HG02759 (cell line): ENCODE measurements at regions not wholly inside any gene's neighbourhood (a gene's known extent, or its start where the extent isn't known, plus 50 kb on each side); places are given as distances from the start of the nearest gene placed in this dataset.

Source experiments
- ATAC-seq: cut with Tn5 transposase; IDR thresholded peaks from one replicate; pipeline ENCODE4 v1.9.1; 2021; ENCODE audit warnings: mild to moderate bottlenecking, moderate library complexity; ENCODE audit not compliant: unreplicated experiment

DNA sequence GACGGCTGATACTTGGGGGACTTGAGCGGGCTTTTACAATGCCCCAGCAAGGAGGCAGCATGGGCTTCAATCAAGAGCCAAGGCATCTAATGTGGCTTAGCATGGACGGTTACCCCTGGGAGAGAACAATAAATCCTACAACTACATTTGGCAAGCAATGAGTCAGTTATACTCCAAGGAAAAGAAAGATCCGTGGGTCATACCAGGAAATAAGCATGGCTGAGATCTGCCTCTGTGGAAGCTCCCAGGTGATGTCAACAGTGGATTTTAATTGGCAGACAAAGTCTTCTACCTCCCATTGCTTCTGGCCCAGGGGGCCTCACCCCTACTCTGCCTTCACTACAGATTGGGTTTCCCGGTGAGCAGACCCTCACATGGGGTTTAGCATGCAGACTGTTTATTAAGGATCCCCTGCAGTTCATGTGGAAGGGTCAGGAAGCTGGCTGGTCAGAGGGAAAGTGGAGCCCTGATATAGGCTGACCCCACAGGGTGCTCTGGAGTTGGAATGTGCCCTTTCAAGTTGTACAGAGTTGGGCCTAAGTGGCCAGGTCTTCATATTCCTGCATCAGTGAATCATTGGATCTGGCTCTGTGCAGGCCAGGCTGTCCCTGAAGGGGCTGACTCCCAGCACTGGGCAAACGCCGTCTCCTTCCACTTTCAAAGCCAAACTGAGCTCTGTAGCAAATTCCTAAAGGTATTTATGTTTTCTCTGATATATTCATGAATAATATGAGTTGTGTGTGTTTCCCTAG, 91.3 kb upstream of the GGTLC1 start:
- ATAC-seq: no peak

- ATAC-seq: no peak
Measured at GRCh38 chr20:24077145-24077544, 88.6 kb upstream of the GGTLC1 start.

- no peak for ATAC-seq
Measured at GRCh38 chr20:24070679-24071078, 82.1 kb upstream of the GGTLC1 start.

DNA sequence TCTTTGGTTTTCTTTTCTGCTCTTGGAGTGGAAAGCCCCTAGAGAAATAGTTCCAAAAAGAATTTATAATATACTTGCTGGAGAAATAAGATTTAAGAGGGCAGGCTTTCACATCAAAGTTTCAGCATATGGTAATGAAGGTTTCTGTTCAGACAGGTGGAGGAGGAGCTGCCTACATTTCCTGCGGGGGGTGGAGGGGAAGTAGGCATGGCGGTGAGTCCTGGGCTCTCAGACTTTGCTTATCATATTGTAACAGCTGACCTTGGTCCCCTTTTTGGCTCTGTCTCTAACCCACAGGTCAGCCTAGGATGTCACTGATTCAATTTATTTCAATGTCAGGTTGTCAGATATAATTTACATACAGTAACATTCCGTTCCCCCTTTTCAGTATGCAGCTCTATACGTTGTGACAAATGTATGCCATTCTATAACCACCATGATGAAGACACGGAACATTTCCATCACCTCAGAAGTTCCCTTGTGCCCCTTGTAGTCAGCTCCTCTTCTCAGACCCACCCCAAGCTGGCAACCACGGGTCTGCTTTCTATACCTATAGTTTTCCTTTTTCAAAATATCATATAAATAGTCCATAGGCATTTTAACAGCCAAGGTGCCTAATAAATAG, 77.6 kb upstream of the GGTLC1 start:
- ATAC-seq: no peak

DNA sequence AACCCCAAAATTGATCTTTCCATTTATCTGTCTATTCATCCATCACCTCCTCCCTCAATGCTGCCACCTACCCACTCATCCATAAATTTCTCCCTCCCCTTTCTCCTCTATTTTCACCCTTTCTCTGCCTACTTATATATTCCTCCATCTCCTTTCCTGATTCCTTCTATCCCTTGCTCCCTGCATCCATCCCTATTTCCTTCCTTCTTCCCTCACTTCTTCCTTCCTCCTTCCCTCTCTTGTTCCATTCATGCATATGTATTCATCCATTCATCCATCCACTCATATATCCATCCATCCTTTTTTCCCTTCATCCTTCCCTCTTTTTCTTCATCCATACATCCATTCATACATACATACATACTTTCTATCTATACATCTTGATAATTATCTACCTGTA, 76.3 kb upstream of the GGTLC1 start:
- ATAC-seq: no peak

DNA sequence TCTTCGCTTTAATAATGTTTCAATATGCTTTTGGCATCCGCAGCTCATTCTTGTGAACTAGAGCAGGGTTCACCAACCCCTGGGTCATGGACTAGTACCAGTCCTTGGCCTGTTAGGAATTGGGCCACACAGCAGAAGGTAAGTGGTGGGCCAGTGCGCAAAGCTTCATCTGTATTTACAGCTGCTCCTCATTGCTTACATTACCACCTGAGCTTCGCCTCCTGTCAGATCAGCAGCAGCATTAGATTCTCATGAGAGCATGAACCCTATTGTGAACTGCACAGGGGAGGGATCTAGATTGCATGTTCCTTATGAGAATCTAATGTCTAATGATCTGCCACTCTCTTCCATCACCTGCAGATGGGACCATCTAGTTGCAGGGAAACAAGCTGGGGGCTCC, 75.5 kb upstream of the GGTLC1 start:
- ATAC-seq: no peak

DNA sequence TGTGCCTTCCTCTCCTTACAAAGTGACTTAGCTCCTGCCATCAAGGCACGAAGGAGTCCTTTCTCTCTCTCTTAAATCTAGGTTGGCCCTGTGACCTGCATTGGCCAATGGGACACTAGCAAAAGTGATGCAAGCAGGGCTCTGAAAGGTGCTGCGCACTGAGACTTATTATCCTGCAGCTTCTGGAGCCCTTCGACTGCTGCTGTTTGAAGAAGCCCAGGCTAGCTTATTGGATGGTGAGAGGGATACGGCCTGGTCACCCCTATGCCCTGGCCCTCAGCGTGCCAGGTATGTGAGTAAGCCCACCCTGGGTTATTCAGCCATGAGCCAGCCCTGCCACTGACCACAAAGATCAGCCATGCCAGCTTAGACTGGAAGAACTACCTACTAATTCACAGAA, 74.5 kb upstream of the GGTLC1 start:
- no peak for ATAC-seq

- ATAC-seq: no peak
Measured at GRCh38 chr20:24060851-24061590, 72.4 kb upstream of the GGTLC1 start.

- no peak for ATAC-seq
Measured at GRCh38 chr20:24059174-24059573, 70.6 kb upstream of the GGTLC1 start.

DNA sequence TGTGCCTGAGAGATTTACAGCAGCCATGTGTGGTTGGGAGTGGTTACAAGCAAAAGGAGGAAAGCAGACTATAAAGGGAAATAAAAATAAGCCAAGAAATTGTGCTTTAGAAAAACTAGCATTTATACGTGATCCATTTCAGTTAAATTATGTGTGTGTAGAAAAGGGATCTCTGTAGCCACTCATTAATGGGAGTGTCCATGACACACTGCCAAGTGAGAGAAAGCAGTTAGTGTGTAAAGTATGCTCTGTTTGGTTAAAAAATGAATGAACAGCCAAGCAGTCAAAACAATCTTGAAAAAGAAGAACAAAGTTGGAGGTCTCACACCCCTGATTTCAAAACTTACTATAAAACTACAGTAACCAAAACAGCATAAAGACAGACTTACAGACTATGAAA, 67.9 kb upstream of the GGTLC1 start:
- no peak for ATAC-seq

GRCh38 chr20:24052599-24053275, 64.2 kb upstream of the GGTLC1 start:
- no peak for ATAC-seq

DNA sequence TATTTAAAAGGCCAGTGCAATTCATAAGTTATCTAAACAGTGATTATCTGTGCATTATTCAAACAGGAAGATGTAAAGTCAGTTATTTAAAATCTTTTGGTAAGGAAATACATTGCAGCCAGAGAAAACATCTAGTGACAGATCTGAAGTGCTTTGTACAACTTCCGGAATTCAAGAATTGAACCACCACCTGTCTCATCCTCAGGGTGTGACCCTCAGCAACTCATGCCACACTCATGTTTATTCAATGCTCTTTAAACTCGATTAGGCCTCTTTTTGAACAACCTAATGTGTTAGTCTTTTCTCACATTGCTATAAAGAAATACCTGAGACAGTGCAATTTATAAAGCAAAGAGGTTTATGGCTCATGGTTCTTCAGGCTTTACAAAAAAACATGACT, 62.6 kb upstream of the GGTLC1 start:
- ATAC-seq: no peak

GRCh38 chr20:24050119-24050518, 61.5 kb upstream of the GGTLC1 start:
- ATAC-seq: no peak

DNA sequence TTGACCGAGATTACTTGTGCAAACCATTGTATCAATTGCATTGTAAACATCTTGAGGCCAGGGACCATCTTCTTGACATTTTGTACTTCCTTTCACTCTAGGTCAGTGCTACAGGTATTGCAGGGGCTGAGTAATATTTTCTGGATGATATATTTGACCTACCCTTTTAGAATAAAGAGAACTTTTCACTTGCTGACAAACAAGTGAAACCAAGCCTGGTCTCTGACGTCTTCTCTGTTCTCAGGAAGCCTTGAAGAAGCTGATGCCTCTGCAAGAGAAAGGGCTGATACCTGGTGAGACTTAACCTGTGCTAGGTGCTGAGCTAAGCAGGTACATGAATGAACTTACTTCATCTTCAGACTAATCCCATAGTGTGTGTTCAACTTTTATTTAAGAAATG, 60.5 kb upstream of the GGTLC1 start:
- ATAC-seq: no peak

- ATAC-seq: no peak
Measured at GRCh38 chr20:24048024-24048611, 59.5 kb upstream of the GGTLC1 start.

- no peak for ATAC-seq
Measured at GRCh38 chr20:24046888-24047287, 58.3 kb upstream of the GGTLC1 start.

GRCh38 chr20:24045621-24046318, 57.2 kb upstream of the GGTLC1 start:
- ATAC-seq: no peak

- ATAC-seq: no peak
Measured at GRCh38 chr20:24043294-24043693, 54.7 kb upstream of the GGTLC1 start.

DNA sequence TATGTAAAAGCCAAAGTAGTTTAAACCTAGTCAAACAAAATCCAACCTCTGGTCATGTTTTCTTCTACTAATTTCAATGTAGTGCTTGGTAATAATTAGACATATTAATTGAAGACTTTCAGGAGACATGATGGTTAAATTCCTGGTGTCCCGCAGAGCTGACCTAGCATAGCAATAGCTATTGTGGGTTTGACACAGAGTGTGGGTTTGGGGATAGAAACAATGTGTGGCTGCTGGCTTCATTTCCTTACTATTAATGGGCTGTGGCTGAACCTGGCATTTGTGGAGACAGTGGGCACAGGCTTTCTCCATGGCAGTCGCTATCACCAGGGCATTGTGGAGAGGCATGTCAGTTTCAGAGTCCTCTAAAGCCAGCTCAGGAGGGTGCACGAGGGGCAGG, 54.1 kb upstream of the GGTLC1 start:
- ATAC-seq: no peak

- no peak for ATAC-seq
Measured at GRCh38 chr20:24040896-24041459, 52.4 kb upstream of the GGTLC1 start.
